Panc1 (cell line): ENCODE measurements at regions not wholly inside any gene's neighbourhood (a gene's known extent, or its start where the extent isn't known, plus 50 kb on each side); places are given as distances from the start of the nearest gene placed in this dataset.

Experiments used
- ATAC-seq: fragments of 200-7000 bp; cut with Tn5 transposase; 2 replicates; pipeline ENCODE4 v1.9.1; 2020; ENCODE audit warnings: mild to moderate bottlenecking, moderate library complexity
- BruUV-seq: library from RNA; stranded (reverse); fragments of 400-500 nt; replicated peaks from 2 replicates; lab custom pipeline; 2021; lab: Mats Ljungman, UMichigan
- CTCF ChIA-PET: fragments of 300-600 bp; sonication (Branson Sonifier 250); formaldehyde crosslinking; loops from one replicate; lab custom pipeline; 2022; ENCODE audit warnings: antibody characterized with exemption; lab: Charles Lee
- POLR2A ChIA-PET: fragments of 300-600 bp; sonication (Branson Sonifier 250); formaldehyde crosslinking; loops from one replicate; lab custom pipeline; 2022; ENCODE audit warnings: antibody characterized with exemption; lab: Charles Lee
- DNase-seq: peaks from one replicate; pipeline ENCODE4 v3.0.0-alpha.2; 2010; ENCODE audit warnings: low read depth, low spot score
- H3K27ac ChIP-seq: 2 replicates; pipeline ENCODE4 v1.5.1; 2011; ENCODE audit warnings: mild to moderate bottlenecking, low read length, inconsistent platforms
- H3K27me3 ChIP-seq: fragments of 200-500 bp; sonication (Bioruptor generic); 2 replicates; pipeline ENCODE4 v1.6.0; 2014; ENCODE audit warnings: low read length, inconsistent platforms; ENCODE audit not compliant: control insufficient read depth, insufficient read depth
- H3K36me3 ChIP-seq: fragments of 200-500 bp; sonication (Bioruptor generic); 2 replicates; pipeline ENCODE4 v1.5.1; 2014; ENCODE audit warnings: inconsistent platforms, mild to moderate bottlenecking, low read length, moderate library complexity; ENCODE audit not compliant: control insufficient read depth, insufficient read depth
- H3K4me1 ChIP-seq: 2 replicates; pipeline ENCODE4 v1.5.1; 2011; ENCODE audit warnings: inconsistent platforms, mild to moderate bottlenecking, low read length, moderate library complexity; ENCODE audit not compliant: control insufficient read depth, insufficient read depth
- H3K4me3 ChIP-seq, 2 experiments: 2 replicates each; pipeline ENCODE4 v1.5.1; 2011 to 2012; ENCODE audit warnings: low read depth in 2 of 2, low read length in 2 of 2, mild to moderate bottlenecking in 2 of 2, inconsistent platforms in 1 of 2, moderate library complexity in 1 of 2
- H3K9me3 ChIP-seq: fragments of 200-500 bp; sonication (Bioruptor generic); 2 replicates; pipeline ENCODE4 v1.5.1; 2014; ENCODE audit warnings: low read depth, mild to moderate bottlenecking, inconsistent platforms, low read length, moderate library complexity; ENCODE audit not compliant: control insufficient read depth, insufficient read depth
- CTCF ChIP-seq: fragments of 450-650 bp; IDR thresholded peaks from 2 replicates; pipeline ENCODE4 v1.5.1; 2017; ENCODE audit warnings: mild to moderate bottlenecking
- POLR2AphosphoS5 ChIP-seq: IDR thresholded peaks from 2 replicates; pipeline ENCODE4 v1.6.1; 2012; ENCODE audit warnings: mild to moderate bottlenecking, low read depth, low read length, moderate library complexity
- REST ChIP-seq, 2 experiments: IDR thresholded peaks; 2 replicates each; pipeline ENCODE4 v1.6.1; 2011 to 2012; ENCODE audit warnings: low read depth in 2 of 2, control low read depth in 1 of 2, low read length in 1 of 2, mild to moderate bottlenecking in 1 of 2, moderate library complexity in 1 of 2; ENCODE audit not compliant: insufficient read depth in 1 of 2
- SIN3A ChIP-seq: IDR thresholded peaks from 2 replicates; pipeline ENCODE4 v1.6.1; 2012; ENCODE audit warnings: low read depth, mild to moderate bottlenecking, low read length, moderate library complexity, borderline replicate concordance; ENCODE audit not compliant: insufficient read depth
- TCF7L2 ChIP-seq: IDR thresholded peaks from 2 replicates; pipeline ENCODE4 v1.6.1; 2011; ENCODE audit warnings: mild to moderate bottlenecking, low read depth, low read length, inconsistent platforms
- in situ Hi-C: cut with HindIII; loops from 2 replicates; pipeline ENCODE4 v1.10.0; 2016; ENCODE audit warnings: low sequenced_read_pairs, low pct_unique_long_range_greater_than_20kb
- intact Hi-C: fragments of 100-400 bp; cut with micrococcal nuclease; formaldehyde crosslinking; loops from one replicate; pipeline ENCODE4 v1.10.0; 2022; ENCODE audit not compliant: unreplicated experiment

- no peak overlapping the region for H3K4me3 ChIP-seq
- ChIA-PET CTCF (no interaction called here), POLR2A (no interaction called here)
- TF ChIP-seq REST (IDR thresholded peaks at IDR 0.05; ENCODE audit: insufficient read depth in 1 of 2, low read depth in 2 of 2, low read length in 1 of 2), result no peak
- H3K36me3 ChIP-seq, result no peaks in the 10 kb centered on the region
- DNase-seq (no peak), ATAC-seq (no peak)
- H3K9me3 ChIP-seq, result no peaks in the 10 kb centered on the region
- intact Hi-C loops, result no loop called here
- no TSS peak for BruUV-seq
- in situ Hi-C loops, result no loop called here
- H3K27ac ChIP-seq, result no peak overlapping the region
- H3K4me1 ChIP-seq, result 0 out of 2 replicates have a peak, but pooled peaks cover 3% of the 10 kb centered on the region
- H3K27me3 ChIP-seq, result no peaks in the 10 kb centered on the region
These were observed 64.9 kb downstream of the BOD1L2 start for GRCh38 chr18:57211776-57212175.

GRCh38 chr18:57212678-57213077 lies 65.8 kb downstream of the BOD1L2 start:
- in situ Hi-C loops, result no loop called here
- no peaks in the 10 kb centered on the region for H3K36me3 ChIP-seq
- CTCF ChIA-PET, result no interaction called here
- H3K4me3 ChIP-seq, result no peak overlapping the region
- intact Hi-C loops, result no loop called here
- no peaks in the 10 kb centered on the region for H3K9me3 ChIP-seq
- H3K4me1 ChIP-seq, result 0 out of 2 replicates have a peak, but pooled peaks cover 3% of the 10 kb centered on the region
- H3K27ac ChIP-seq, result no peak overlapping the region
- POLR2A ChIA-PET, result no interaction called here
- TF ChIP-seq POLR2AphosphoS5, result no peak
- TF ChIP-seq REST (IDR thresholded peaks at IDR 0.05; ENCODE audit: insufficient read depth in 1 of 2, low read depth in 2 of 2, low read length in 1 of 2), result no peak
- no peak for TF ChIP-seq TCF7L2
- TF ChIP-seq SIN3A, result no peak
- TF ChIP-seq CTCF, result no peak
- ATAC-seq, result no peak
- no TSS peak for BruUV-seq
- no peak for DNase-seq
- no peaks in the 10 kb centered on the region for H3K27me3 ChIP-seq
